Smooth muscle cell (in vitro differentiated cells): ENCODE measurements at regions not wholly inside any gene's neighbourhood (a gene's known extent, or its start where the extent isn't known, plus 50 kb on each side); places are given as distances from the start of the nearest gene placed in this dataset.

Experiments
- DNase-seq: peaks from one replicate; lab custom pipeline; 2025; ENCODE audit not compliant: unreplicated experiment; lab: John Stamatoyannopoulos, UW
- H2AFZ ChIP-seq: fragments of 200-600 bp; sonication (generic); 2 replicates; pipeline ENCODE4 v1.6.0; 2016; ENCODE audit warnings: antibody characterized with exemption, low read depth, mild to moderate bottlenecking
- H3F3A ChIP-seq: fragments of 200-600 bp; sonication (generic); 2 replicates; pipeline ENCODE4 v1.6.0; 2017; ENCODE audit warnings: antibody characterized with exemption, low read depth
- H3K27ac ChIP-seq: fragments of 200-600 bp; sonication (generic); 2 replicates; pipeline ENCODE4 v1.5.1; 2016; ENCODE audit warnings: low read depth, mild to moderate bottlenecking
- H3K27me3 ChIP-seq: fragments of 200-600 bp; sonication (generic); 2 replicates; pipeline ENCODE4 v1.6.1; 2016; ENCODE audit warnings: low read depth, mild to moderate bottlenecking
- H3K36me3 ChIP-seq: fragments of 200-600 bp; sonication (generic); 2 replicates; pipeline ENCODE4 v1.5.1; 2016; ENCODE audit warnings: low read depth
- H3K4me1 ChIP-seq: fragments of 200-600 bp; sonication (generic); 2 replicates; pipeline ENCODE4 v1.5.1; 2016; ENCODE audit warnings: low read depth
- H3K4me2 ChIP-seq: fragments of 200-600 bp; sonication (generic); 2 replicates; pipeline ENCODE4 v1.6.0; 2016; ENCODE audit warnings: mild to moderate bottlenecking
- H3K4me3 ChIP-seq: fragments of 200-600 bp; sonication (generic); 2 replicates; pipeline ENCODE4 v1.5.1; 2016; ENCODE audit warnings: mild to moderate bottlenecking
- H3K79me2 ChIP-seq: fragments of 200-600 bp; sonication (generic); 2 replicates; pipeline ENCODE4 v1.6.0; 2016; ENCODE audit warnings: low read depth, mild to moderate bottlenecking
- H3K9ac ChIP-seq: fragments of 200-600 bp; sonication (generic); 2 replicates; pipeline ENCODE4 v1.6.0; 2016; ENCODE audit warnings: low read depth
- H3K9me3 ChIP-seq: fragments of 200-600 bp; sonication (generic); replicated peaks from 2 replicates; pipeline ENCODE4 v1.5.1; 2016; ENCODE audit warnings: low read depth
- H4K20me1 ChIP-seq: fragments of 200-600 bp; sonication (generic); 2 replicates; pipeline ENCODE4 v1.6.0; 2016; ENCODE audit warnings: low read depth
- WGBS: methylation state at CpG from one replicate; pipeline ENCODE4 v1.1.7; 2016; ENCODE audit warnings: low lambda C conversion rate; 5-methylcytosine and 5-hydroxymethylcytosine counted together
- TF ChIP-seq, protein P1 (sequence below): fragments of 200-600 bp; sonication (generic); IDR thresholded peaks from 2 replicates; pipeline ENCODE4 v1.5.1; 2017; ENCODE audit warnings: borderline replicate concordance, mild to moderate bottlenecking, antibody characterized with exemption; ENCODE audit not compliant: insufficient read depth, poor library complexity, severe bottlenecking

DNA sequence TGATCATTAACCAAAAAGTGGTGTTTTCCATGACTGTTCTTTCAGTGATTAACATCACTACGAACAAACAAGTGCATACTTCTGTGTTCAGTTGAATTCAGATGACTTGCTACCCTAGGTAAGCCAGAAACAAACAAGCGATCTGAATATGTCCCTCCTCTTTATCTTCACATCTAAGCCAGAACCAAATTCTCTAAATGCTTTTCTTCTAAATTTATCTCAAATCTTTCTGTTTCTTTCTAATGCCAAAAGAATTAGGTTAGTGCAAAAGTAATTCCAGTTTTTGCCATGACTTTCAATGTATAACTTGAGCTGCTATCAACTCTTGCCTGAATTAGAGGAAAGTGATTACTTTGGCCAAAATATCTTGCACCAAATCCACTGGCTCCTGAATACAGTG, 481.2 kb downstream of the COL11A1 start:
- TF ChIP-seq, protein P1, sequence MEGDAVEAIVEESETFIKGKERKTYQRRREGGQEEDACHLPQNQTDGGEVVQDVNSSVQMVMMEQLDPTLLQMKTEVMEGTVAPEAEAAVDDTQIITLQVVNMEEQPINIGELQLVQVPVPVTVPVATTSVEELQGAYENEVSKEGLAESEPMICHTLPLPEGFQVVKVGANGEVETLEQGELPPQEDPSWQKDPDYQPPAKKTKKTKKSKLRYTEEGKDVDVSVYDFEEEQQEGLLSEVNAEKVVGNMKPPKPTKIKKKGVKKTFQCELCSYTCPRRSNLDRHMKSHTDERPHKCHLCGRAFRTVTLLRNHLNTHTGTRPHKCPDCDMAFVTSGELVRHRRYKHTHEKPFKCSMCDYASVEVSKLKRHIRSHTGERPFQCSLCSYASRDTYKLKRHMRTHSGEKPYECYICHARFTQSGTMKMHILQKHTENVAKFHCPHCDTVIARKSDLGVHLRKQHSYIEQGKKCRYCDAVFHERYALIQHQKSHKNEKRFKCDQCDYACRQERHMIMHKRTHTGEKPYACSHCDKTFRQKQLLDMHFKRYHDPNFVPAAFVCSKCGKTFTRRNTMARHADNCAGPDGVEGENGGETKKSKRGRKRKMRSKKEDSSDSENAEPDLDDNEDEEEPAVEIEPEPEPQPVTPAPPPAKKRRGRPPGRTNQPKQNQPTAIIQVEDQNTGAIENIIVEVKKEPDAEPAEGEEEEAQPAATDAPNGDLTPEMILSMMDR: no peak
- Histone ChIP-seq H3K4me2 (no peak overlapping the region), H4K20me1 (no peaks in the 10 kb centered on the region), H2AFZ (no peak overlapping the region), H3K9ac (no peak overlapping the region), H3F3A (no peaks in the 10 kb centered on the region), H3K27ac (no peak overlapping the region), H3K4me1 (no peaks in the 10 kb centered on the region), H3K27me3 (no peaks in the 10 kb centered on the region), H3K79me2 (no peaks in the 10 kb centered on the region), H3K4me3 (no peak overlapping the region), H3K36me3 (no peaks in the 10 kb centered on the region), H3K9me3 (no peaks in the 10 kb centered on the region)
- DNase-seq: no peak
- 89% methylated on average over 2 of the region's 2 CpGs for WGBS

DNA sequence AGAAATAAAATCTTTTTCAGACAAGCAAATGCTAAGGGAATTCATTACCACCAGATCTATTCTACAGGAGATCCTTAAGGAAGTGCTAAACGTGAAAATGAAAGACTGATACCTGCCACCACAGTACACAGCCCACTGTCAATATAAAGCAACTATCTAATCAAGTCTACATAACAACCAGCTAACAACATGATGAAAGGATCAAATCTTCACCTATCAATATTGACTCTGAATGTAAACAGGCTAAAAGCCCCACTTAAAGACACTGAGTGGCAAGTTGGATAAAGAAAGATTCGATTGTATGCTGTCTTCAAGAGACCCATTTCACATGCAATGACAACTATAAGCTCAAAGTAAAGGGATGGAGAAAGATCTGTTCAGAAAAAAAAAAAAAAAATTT, 492.4 kb downstream of the COL11A1 start:
- no peak for DNase-seq
- Histone ChIP-seq H3K4me3 (no peak overlapping the region), H4K20me1 (no peaks in the 10 kb centered on the region), H3K79me2 (no peaks in the 10 kb centered on the region), H3K9ac (no peak overlapping the region), H3K4me2 (no peak overlapping the region), H3F3A (no peaks in the 10 kb centered on the region), H3K27ac (no peak overlapping the region), H3K4me1 (no peaks in the 10 kb centered on the region), H3K36me3 (no peaks in the 10 kb centered on the region), H3K9me3 (no peaks in the 10 kb centered on the region), H2AFZ (no peak overlapping the region), H3K27me3 (no peaks in the 10 kb centered on the region)
- WGBS: 71% methylated on average over 2 of the region's 2 CpGs
- TF ChIP-seq, protein P1: no peak

DNA sequence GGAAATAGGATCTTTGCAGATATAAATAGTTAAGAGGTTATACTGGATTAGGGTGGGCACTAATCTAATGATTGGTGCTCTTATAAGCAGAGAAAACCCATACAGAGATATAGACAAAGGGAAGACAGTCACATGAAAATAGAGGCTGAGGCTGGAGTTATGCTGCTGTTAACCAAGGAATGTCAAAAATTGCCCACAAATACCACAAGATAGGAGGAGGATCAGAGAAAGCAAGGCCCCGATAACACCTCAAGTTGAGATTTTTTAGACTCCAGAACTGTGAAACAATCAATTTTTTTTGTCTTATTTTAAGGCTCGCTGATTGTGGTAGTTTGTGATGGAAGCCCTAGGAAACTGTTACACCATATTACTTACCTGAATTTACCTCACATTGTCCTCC, 513.2 kb downstream of the COL11A1 start:
- Histone ChIP-seq H3K4me1 (no peaks in the 10 kb centered on the region), H3F3A (no peaks in the 10 kb centered on the region), H3K79me2 (no peaks in the 10 kb centered on the region), H3K27ac (no peak overlapping the region), H3K9me3 (no peaks in the 10 kb centered on the region), H3K27me3 (no peaks in the 10 kb centered on the region), H3K4me3 (no peak overlapping the region), H2AFZ (no peak overlapping the region), H3K9ac (no peak overlapping the region), H4K20me1 (no peaks in the 10 kb centered on the region), H3K4me2 (no peak overlapping the region), H3K36me3 (no peaks in the 10 kb centered on the region)
- WGBS: 75% methylated on average over 2 of the region's 2 CpGs
- TF ChIP-seq, protein P1: no peak
- no peak for DNase-seq

DNA sequence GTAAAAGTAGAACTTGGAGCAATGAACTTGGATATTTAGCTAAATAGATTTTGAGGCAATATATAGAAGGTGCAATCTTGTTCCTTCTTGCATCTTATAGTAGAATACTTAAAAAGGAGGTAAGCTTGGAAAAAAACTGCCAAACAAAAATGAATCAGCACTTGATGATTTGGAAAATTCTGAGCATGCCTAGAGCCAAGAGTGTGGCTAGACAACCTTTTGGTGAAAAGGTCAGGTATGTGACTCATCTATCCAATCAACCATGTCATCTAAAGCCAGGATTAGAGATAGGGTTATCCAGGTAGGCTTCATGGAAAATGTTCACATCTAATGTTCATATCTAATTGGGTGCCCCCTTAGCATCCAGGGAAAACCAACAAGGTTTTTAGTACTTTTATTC, 515.0 kb downstream of the COL11A1 start:
- TF ChIP-seq, protein P1: no peak
- DNase-seq: no peak
- H3K27ac ChIP-seq: no peak overlapping the region
- H3K36me3 ChIP-seq: no peaks in the 10 kb centered on the region
- no peak overlapping the region for H3K4me2 ChIP-seq
- H3K79me2 ChIP-seq: no peaks in the 10 kb centered on the region
- no peak overlapping the region for H2AFZ ChIP-seq
- no peaks in the 10 kb centered on the region for H3K9me3 ChIP-seq
- no peak overlapping the region for H3K4me3 ChIP-seq
- no peaks in the 10 kb centered on the region for H4K20me1 ChIP-seq
- H3K4me1 ChIP-seq: no peaks in the 10 kb centered on the region
- no peaks in the 10 kb centered on the region for H3K27me3 ChIP-seq
- H3K9ac ChIP-seq: no peak overlapping the region
- H3F3A ChIP-seq: no peaks in the 10 kb centered on the region
